ENCODE measurements at regions not wholly inside any gene's neighbourhood (a gene's known extent, or its start where the extent isn't known, plus 50 kb on each side); places are given as distances from the start of the nearest gene placed in this dataset.

DNA sequence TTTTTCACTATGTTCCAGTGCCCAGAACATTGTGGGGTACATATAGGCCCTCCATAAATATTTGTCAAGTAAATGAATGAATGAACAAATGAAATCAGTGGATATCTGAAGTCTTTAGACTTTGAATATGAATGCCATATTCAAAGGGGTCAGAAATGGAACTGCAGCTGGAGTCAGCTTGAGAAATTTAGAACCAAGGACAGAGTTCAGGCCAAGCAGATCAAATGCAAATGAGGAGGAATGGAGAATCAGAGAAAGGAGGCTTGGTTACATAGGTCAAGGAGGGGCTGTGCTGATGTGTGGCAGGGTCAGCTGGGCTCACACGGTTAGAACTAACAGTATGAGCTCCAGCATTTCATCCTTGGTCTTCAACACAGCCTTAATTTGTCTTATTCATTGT is 104.0 kb upstream of the SEL1L start:
- TF ChIP-seq POLR2A (IDR thresholded peaks at IDR 0.05; ENCODE audit: low read depth, low read length): no peak
- TF ChIP-seq TAF1 (IDR thresholded peaks at IDR 0.05; ENCODE audit: low read depth, low read length): no peak

All from GM12891 (cell line).